OCI-LY3 (cell line): ENCODE measurements at regions not wholly inside any gene's neighbourhood (a gene's known extent, or its start where the extent isn't known, plus 50 kb on each side); places are given as distances from the start of the nearest gene placed in this dataset.

Experiments used
- H2AFZ ChIP-seq: fragments of 200-600, 300-600 bp; shearing (Covaris generic); 2 replicates; pipeline ENCODE4 v1.6.0; 2014; ENCODE audit warnings: antibody characterized with exemption, low read depth, low read length
- H3K27ac ChIP-seq: fragments of 200-600, 300-600 bp; sonication (generic); 2 replicates; pipeline ENCODE4 v1.5.1; 2014; ENCODE audit warnings: mild to moderate bottlenecking, low read length, moderate library complexity, mixed read lengths
- H3K27me3 ChIP-seq: fragments of 200-600, 300-600 bp; sonication (generic); 2 replicates; pipeline ENCODE4 v1.6.1; 2014; ENCODE audit warnings: low read depth, low read length, mixed read lengths
- H3K36me3 ChIP-seq: fragments of 200-600, 300-600 bp; sonication (generic); replicated peaks from 2 replicates; pipeline ENCODE3; 2014; ENCODE audit warnings: low read depth, low read length, mixed read lengths
- H3K4me1 ChIP-seq: fragments of 300-600, 200-600 bp; sonication (generic); 2 replicates; pipeline ENCODE4 v1.6.1; 2014; ENCODE audit warnings: low read length, mixed read lengths
- H3K4me2 ChIP-seq: fragments of 200-600, 300-600 bp; sonication (generic); 2 replicates; pipeline ENCODE4 v1.6.1; 2014; ENCODE audit warnings: low read length, mixed read lengths
- H3K4me3 ChIP-seq: fragments of 300-600, 200-600 bp; sonication (generic); 2 replicates; pipeline ENCODE4 v1.5.1; 2014; ENCODE audit warnings: antibody characterized with exemption, mild to moderate bottlenecking, low read length, moderate library complexity
- H3K79me2 ChIP-seq: fragments of 300-600, 200-600 bp; shearing (Covaris generic); 2 replicates; pipeline ENCODE4 v1.6.1; 2014; ENCODE audit warnings: mild to moderate bottlenecking, low read length, mixed read lengths
- H3K9ac ChIP-seq: fragments of 300-600, 200-600 bp; shearing (Covaris generic); 2 replicates; pipeline ENCODE4 v1.6.0; 2014; ENCODE audit warnings: mild to moderate bottlenecking, low read length, moderate library complexity
- H3K9me3 ChIP-seq: fragments of 200-600, 300-600 bp; shearing (Covaris generic); 2 replicates; pipeline ENCODE4 v1.6.1; 2014; ENCODE audit warnings: low read length, mixed read lengths; ENCODE audit not compliant: insufficient read depth
- H4K20me1 ChIP-seq: fragments of 200-600, 300-600 bp; sonication (generic); 2 replicates; pipeline ENCODE4 v1.6.1; 2016; ENCODE audit warnings: low read length, mixed read lengths; ENCODE audit not compliant: insufficient read depth
- EZH2phosphoT487 ChIP-seq: fragments of 200-600 bp; shearing (Covaris generic); IDR thresholded peaks from 2 replicates; pipeline ENCODE4 v1.6.1; 2018; ENCODE audit warnings: antibody characterized with exemption, mixed run types, low read depth
- TF ChIP-seq, protein P1 (sequence below): fragments of 200-600, 300-600 bp; sonication (generic); IDR thresholded peaks from 2 replicates; pipeline ENCODE4 v1.5.1; 2014; ENCODE audit warnings: antibody characterized with exemption, low read length, low read depth

DNA sequence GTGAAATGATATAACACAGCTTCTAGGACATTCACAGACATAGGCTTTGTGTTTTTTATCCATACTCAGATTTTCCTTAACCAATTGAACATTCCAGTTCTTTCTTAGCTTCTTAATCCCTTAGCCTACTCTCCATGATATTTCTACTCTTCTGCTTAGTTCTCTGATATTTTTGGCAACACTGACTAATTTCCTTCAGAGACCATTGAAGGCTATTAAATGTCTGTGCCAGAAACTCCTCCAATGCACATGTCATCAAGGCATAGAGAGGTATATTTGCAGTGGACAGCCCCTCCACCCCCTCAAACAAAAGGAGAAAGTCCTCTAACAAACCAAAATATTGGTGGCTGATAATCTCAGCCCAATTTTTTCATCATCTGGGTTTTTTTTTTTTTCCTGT is 105.9 kb upstream of the TSC22D2 start:
- Histone ChIP-seq H3K4me1 (peaks cover 4% of the 10 kb centered on the region; the same call in 1 of the 2 replicates), H3K27ac (no peak overlapping the region), H3K9ac (no peak overlapping the region), H3K9me3 (no peaks in the 10 kb centered on the region), H3K36me3 (no peaks in the 10 kb centered on the region), H4K20me1 (no peaks in the 10 kb centered on the region), H3K4me2 (no peak overlapping the region), H2AFZ (no peak overlapping the region), H3K79me2 (no peaks in the 10 kb centered on the region), H3K27me3 (0 out of 2 replicates have a peak, but pooled peaks cover 8% of the 10 kb centered on the region), H3K4me3 (no peak overlapping the region)
- TF ChIP-seq, protein P1, sequence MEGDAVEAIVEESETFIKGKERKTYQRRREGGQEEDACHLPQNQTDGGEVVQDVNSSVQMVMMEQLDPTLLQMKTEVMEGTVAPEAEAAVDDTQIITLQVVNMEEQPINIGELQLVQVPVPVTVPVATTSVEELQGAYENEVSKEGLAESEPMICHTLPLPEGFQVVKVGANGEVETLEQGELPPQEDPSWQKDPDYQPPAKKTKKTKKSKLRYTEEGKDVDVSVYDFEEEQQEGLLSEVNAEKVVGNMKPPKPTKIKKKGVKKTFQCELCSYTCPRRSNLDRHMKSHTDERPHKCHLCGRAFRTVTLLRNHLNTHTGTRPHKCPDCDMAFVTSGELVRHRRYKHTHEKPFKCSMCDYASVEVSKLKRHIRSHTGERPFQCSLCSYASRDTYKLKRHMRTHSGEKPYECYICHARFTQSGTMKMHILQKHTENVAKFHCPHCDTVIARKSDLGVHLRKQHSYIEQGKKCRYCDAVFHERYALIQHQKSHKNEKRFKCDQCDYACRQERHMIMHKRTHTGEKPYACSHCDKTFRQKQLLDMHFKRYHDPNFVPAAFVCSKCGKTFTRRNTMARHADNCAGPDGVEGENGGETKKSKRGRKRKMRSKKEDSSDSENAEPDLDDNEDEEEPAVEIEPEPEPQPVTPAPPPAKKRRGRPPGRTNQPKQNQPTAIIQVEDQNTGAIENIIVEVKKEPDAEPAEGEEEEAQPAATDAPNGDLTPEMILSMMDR: no peak

DNA sequence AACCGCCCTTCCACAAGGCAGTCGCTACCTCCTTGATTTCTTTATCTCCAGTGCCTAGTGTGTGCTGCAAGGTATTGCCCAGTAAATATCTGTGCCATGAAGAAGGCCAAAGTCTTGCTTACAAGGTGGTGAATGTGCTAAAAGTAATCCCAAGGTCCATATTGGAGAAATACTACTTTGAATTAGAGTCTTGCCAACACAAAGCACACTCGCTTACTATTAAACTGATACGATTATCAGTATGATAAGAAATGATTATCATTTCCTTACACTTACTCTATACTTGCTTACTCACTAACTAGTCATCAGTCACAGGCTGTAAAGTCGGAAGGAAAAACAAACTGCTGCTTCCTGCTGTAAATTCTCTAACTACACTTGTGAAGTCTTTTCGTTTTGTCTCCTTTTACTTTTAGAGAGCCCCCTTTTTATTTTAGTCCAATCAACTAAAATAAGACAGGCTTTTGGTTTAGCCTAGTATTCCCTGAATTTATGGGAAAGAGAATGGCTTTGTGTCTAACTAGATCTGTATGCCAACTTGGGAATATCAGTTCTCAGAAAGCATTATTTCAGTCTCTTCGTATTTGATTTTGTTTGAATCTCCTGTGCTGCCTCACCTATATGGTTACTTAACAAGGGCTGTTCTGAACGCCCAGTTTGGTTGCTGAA is 107.1 kb upstream of the TSC22D2 start:
- Histone ChIP-seq H3K27ac (no peak overlapping the region), H2AFZ (no peak overlapping the region; the same call in 1 of the 2 replicates), H3K27me3 (0 out of 2 replicates have a peak, but pooled peaks cover 5% of the 10 kb centered on the region), H3K9ac (no peak overlapping the region), H3K4me3 (no peak overlapping the region), H3K79me2 (no peaks in the 10 kb centered on the region), H4K20me1 (no peaks in the 10 kb centered on the region), H3K4me2 (no peak overlapping the region), H3K4me1 (peaks cover 4% of the 10 kb centered on the region; the same call in 1 of the 2 replicates), H3K36me3 (no peaks in the 10 kb centered on the region), H3K9me3 (no peaks in the 10 kb centered on the region)
- TF ChIP-seq, protein P1: no peak
- no peak for TF ChIP-seq EZH2phosphoT487

DNA sequence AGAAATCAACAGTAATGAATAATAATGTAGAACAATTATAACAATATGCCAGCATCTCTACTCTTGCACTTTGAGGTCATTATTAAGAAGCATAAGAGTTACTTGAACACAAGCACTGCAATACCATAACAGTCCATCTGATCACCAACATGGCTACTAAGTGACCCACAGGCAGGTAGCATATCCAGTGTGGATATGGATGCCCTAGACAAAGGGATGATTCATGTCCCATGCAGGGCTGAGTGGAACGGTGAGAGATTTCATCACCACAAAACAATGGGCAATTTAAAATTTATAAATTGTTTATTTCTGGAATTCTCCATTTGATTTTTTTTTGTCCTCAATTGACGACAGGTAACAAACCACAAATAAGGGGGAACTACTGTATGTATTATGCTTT is 107.7 kb upstream of the TSC22D2 start:
- no peaks in the 10 kb centered on the region for H4K20me1 ChIP-seq
- H3K4me2 ChIP-seq: no peak overlapping the region
- H3K9ac ChIP-seq: no peak overlapping the region
- 0 out of 2 replicates have a peak, but pooled peaks cover 5% of the 10 kb centered on the region for H3K27me3 ChIP-seq
- H3K9me3 ChIP-seq: no peaks in the 10 kb centered on the region
- no peak for TF ChIP-seq EZH2phosphoT487
- TF ChIP-seq, protein P1: no peak
- H3K4me3 ChIP-seq: no peak overlapping the region
- no peak overlapping the region for H2AFZ ChIP-seq
- peaks cover 4% of the 10 kb centered on the region; the same call in 1 of the 2 replicates for H3K4me1 ChIP-seq
- no peak overlapping the region for H3K27ac ChIP-seq
- no peaks in the 10 kb centered on the region for H3K36me3 ChIP-seq
- H3K79me2 ChIP-seq: no peaks in the 10 kb centered on the region

- TF ChIP-seq, protein P1: no peak
- no peak for TF ChIP-seq EZH2phosphoT487
- 0 out of 2 replicates have a peak, but pooled peaks cover 5% of the 10 kb centered on the region for H3K27me3 ChIP-seq
- peaks cover 4% of the 10 kb centered on the region; the same call in 1 of the 2 replicates for H3K4me1 ChIP-seq
- H3K4me2 ChIP-seq: no peak overlapping the region
- no peaks in the 10 kb centered on the region for H3K79me2 ChIP-seq
- no peak overlapping the region for H3K9ac ChIP-seq
- H2AFZ ChIP-seq: no peak overlapping the region
- no peaks in the 10 kb centered on the region for H4K20me1 ChIP-seq
- H3K36me3 ChIP-seq: no peaks in the 10 kb centered on the region
- no peaks in the 10 kb centered on the region for H3K9me3 ChIP-seq
- no peak overlapping the region for H3K4me3 ChIP-seq
- H3K27ac ChIP-seq: no peak overlapping the region
These were observed 108.9 kb upstream of the TSC22D2 start for GRCh38 chr3:150299201-150299600.
